Breast epithelium (tissue), 4 donors: ENCODE measurements at regions not wholly inside any gene's neighbourhood (a gene's known extent, or its start where the extent isn't known, plus 50 kb on each side); places are given as distances from the start of the nearest gene placed in this dataset.

Experiments used
- DNase-seq, 2 donors: peaks; one replicate each; pipeline ENCODE4 v3.0.0-alpha.2; 2019; ENCODE audit warnings: low spot score in 2 of 2
- H3K27ac ChIP-seq, 2 donors: fragments of 200-600 bp; sonication (generic) in 1 of 2; one replicate each; pipeline ENCODE4 v1.5.1; 2016 to 2019; ENCODE audit warnings: mild to moderate bottlenecking in 1 of 2
- H3K27me3 ChIP-seq, 2 donors: fragments of 200-600 bp; sonication (generic) in 1 of 2; one replicate each; pipeline versions ENCODE4 v1.5.1 to v1.6.0; 2017 to 2019; ENCODE audit warnings: control low read depth in 1 of 2, mild to moderate bottlenecking in 1 of 2
- H3K36me3 ChIP-seq: fragments of 200-600 bp; one replicate; pipeline ENCODE4 v1.5.1; 2019
- H3K4me1 ChIP-seq, 2 donors: fragments of 200-600 bp; sonication (generic); one replicate each; pipeline ENCODE4 v1.5.1; 2016 to 2019; ENCODE audit warnings: control low read depth in 1 of 2
- H3K4me3 ChIP-seq, 3 donors: fragments of 200-600 bp; sonication (generic); 1 replicate in 2 of 3; 2 replicates in 1 of 3; pipeline ENCODE4 v1.5.1; 2016 to 2019; ENCODE audit warnings: mild to moderate bottlenecking in 3 of 3, moderate library complexity in 2 of 3
- H3K9me3 ChIP-seq, 2 donors: fragments of 200-600 bp; sonication (generic) in 1 of 2; one replicate each; pipeline ENCODE4 v1.5.1; 2016 to 2019; ENCODE audit warnings: control low read depth in 1 of 2
- CTCF ChIP-seq, 3 donors: fragments of 450-650 bp; IDR thresholded peaks; one replicate each; pipeline ENCODE4 v1.5.1; 2016 to 2017; ENCODE audit warnings: antibody characterized with exemption in 3 of 3, mild to moderate bottlenecking in 3 of 3, moderate library complexity in 3 of 3
- POLR2A ChIP-seq: fragments of 450-650 bp; IDR thresholded peaks from one replicate; pipeline ENCODE4 v1.6.1; 2016; ENCODE audit warnings: antibody characterized with exemption, mild to moderate bottlenecking, moderate library complexity
- POLR2AphosphoS5 ChIP-seq, 3 donors: sonication (generic); formaldehyde crosslinking; IDR thresholded peaks; one replicate each; pipeline ENCODE4 v1.6.1; 2017; ENCODE audit warnings: antibody characterized with exemption in 3 of 3
- intact Hi-C: fragments of 100-400 bp; cut with DNase I; formaldehyde crosslinking; loops from one replicate; pipeline ENCODE4 v1.15.1; 2023; ENCODE audit warnings: low total_unique reads

GRCh38 chr7:68364886-68365625 is 1233.2 kb upstream of the AUTS2 start:
- intact Hi-C loops, result no loop called here
- Histone ChIP-seq H3K27ac (no peak overlapping the region), H3K9me3 (no peaks in the 10 kb centered on the region), H3K4me3 (no peak overlapping the region), H3K27me3 (no peaks in the 10 kb centered on the region), H3K36me3 (no peaks in the 10 kb centered on the region), H3K4me1 (no peaks in the 10 kb centered on the region)
- DNase-seq, result no peak
- no peak for TF ChIP-seq POLR2A
- TF ChIP-seq CTCF (IDR thresholded peaks at IDR 0.05), result no peak
- TF ChIP-seq POLR2AphosphoS5 (IDR thresholded peaks at IDR 0.05), result no peak

GRCh38 chr7:68371985-68372384 is 1226.3 kb upstream of the AUTS2 start:
- no peaks in the 10 kb centered on the region for H3K4me1 ChIP-seq
- no peak overlapping the region for H3K4me3 ChIP-seq
- no peak overlapping the region for H3K27ac ChIP-seq
- intact Hi-C loops, result no loop called here
- no peak for DNase-seq
- no peaks in the 10 kb centered on the region for H3K27me3 ChIP-seq
- TF ChIP-seq POLR2AphosphoS5 (IDR thresholded peaks at IDR 0.05) (no peak), CTCF (IDR thresholded peaks at IDR 0.05) (no peak), POLR2A (no peak)
- no peaks in the 10 kb centered on the region for H3K36me3 ChIP-seq
- no peaks in the 10 kb centered on the region for H3K9me3 ChIP-seq

- Histone ChIP-seq H3K4me3 (no peak overlapping the region), H3K27me3 (no peaks in the 10 kb centered on the region), H3K4me1 (no peaks in the 10 kb centered on the region), H3K9me3 (no peaks in the 10 kb centered on the region), H3K27ac (no peak overlapping the region), H3K36me3 (no peaks in the 10 kb centered on the region)
- no peak for DNase-seq
- intact Hi-C loops, result no loop called here
- TF ChIP-seq CTCF (IDR thresholded peaks at IDR 0.05), result no peak
- no peak for TF ChIP-seq POLR2A
- TF ChIP-seq POLR2AphosphoS5 (IDR thresholded peaks at IDR 0.05), result no peak
Measured at GRCh38 chr7:68376131-68376661, 1222.1 kb upstream of the AUTS2 start.

- DNase-seq, result no peak
- intact Hi-C loops, result no loop called here
- no peaks in the 10 kb centered on the region for H3K4me1 ChIP-seq
- no peak overlapping the region for H3K27ac ChIP-seq
- no peak overlapping the region for H3K4me3 ChIP-seq
- TF ChIP-seq POLR2AphosphoS5 (IDR thresholded peaks at IDR 0.05) (no peak), CTCF (IDR thresholded peaks at IDR 0.05) (no peak), POLR2A (no peak)
- peaks cover 0 to 25% of the 10 kb centered on the region in 2 donors for H3K9me3 ChIP-seq
- H3K27me3 ChIP-seq, result no peaks in the 10 kb centered on the region
- no peaks in the 10 kb centered on the region for H3K36me3 ChIP-seq
Measured at GRCh38 chr7:68381731-68382130, 1216.5 kb upstream of the AUTS2 start.

GRCh38 chr7:68384581-68384980 is 1213.7 kb upstream of the AUTS2 start:
- Histone ChIP-seq H3K36me3 (no peaks in the 10 kb centered on the region), H3K27ac (no peak overlapping the region), H3K4me1 (no peaks in the 10 kb centered on the region), H3K27me3 (no peaks in the 10 kb centered on the region), H3K9me3 (peaks cover 0 to 25% of the 10 kb centered on the region in 2 donors), H3K4me3 (no peak overlapping the region)
- TF ChIP-seq CTCF (IDR thresholded peaks at IDR 0.05) (no peak), POLR2A (no peak), POLR2AphosphoS5 (IDR thresholded peaks at IDR 0.05) (no peak)
- intact Hi-C loops, result no loop called here
- DNase-seq, result no peak
